HL-60 (cell line): ENCODE measurements at regions not wholly inside any gene's neighbourhood (a gene's known extent, or its start where the extent isn't known, plus 50 kb on each side); places are given as distances from the start of the nearest gene placed in this dataset.

Source experiments
- CTCF ChIP-seq: IDR thresholded peaks from one replicate; pipeline ENCODE4 v1.5.1; 2011; ENCODE audit warnings: low read length, control low read depth, inconsistent platforms; ENCODE audit not compliant: insufficient read depth
- GABPA ChIP-seq: IDR thresholded peaks from 2 replicates; pipeline ENCODE4 v1.6.1; 2012; ENCODE audit warnings: low read depth
- POLR2AphosphoS5 ChIP-seq: IDR thresholded peaks from 2 replicates; pipeline ENCODE4 v1.6.1; 2012; ENCODE audit warnings: low read depth
- REST ChIP-seq: IDR thresholded peaks from 2 replicates; pipeline ENCODE4 v1.6.1; 2012; ENCODE audit warnings: low read depth; ENCODE audit not compliant: insufficient replicate concordance
- SPI1 ChIP-seq: IDR thresholded peaks from 2 replicates; pipeline ENCODE4 v1.6.1; 2012; ENCODE audit warnings: low read depth, mild to moderate bottlenecking, borderline replicate concordance

- TF ChIP-seq CTCF (no peak), POLR2AphosphoS5 (no peak), REST (no peak), GABPA (no peak), SPI1 (no peak)
Measured at GRCh38 chr3:73804204-73804603, 179.5 kb upstream of the PDZRN3 start.
